ENCODE measurements at regions not wholly inside any gene's neighbourhood (a gene's known extent, or its start where the extent isn't known, plus 50 kb on each side); places are given as distances from the start of the nearest gene placed in this dataset.

GRCh38 chr15:94912760-94913159 lies 681.4 kb downstream of the MCTP2 start:
- Mint-ChIP-seq H3K9me3 (ENCODE audit: low read depth, unreplicated experiment) (peaks cover 7% of the 10 kb centered on the region), H3K4me1 (ENCODE audit: low read depth, unreplicated experiment) (no peaks in the 10 kb centered on the region), H3K27ac (ENCODE audit: unreplicated experiment) (no peak overlapping the region), H3K27me3 (ENCODE audit: unreplicated experiment) (no peaks in the 10 kb centered on the region), H3K36me3 (ENCODE audit: insufficient read depth, unreplicated experiment) (no peaks in the 10 kb centered on the region), H3K4me3 (ENCODE audit: low read depth, unreplicated experiment) (no peak overlapping the region)
- TF ChIP-seq, protein P1, sequence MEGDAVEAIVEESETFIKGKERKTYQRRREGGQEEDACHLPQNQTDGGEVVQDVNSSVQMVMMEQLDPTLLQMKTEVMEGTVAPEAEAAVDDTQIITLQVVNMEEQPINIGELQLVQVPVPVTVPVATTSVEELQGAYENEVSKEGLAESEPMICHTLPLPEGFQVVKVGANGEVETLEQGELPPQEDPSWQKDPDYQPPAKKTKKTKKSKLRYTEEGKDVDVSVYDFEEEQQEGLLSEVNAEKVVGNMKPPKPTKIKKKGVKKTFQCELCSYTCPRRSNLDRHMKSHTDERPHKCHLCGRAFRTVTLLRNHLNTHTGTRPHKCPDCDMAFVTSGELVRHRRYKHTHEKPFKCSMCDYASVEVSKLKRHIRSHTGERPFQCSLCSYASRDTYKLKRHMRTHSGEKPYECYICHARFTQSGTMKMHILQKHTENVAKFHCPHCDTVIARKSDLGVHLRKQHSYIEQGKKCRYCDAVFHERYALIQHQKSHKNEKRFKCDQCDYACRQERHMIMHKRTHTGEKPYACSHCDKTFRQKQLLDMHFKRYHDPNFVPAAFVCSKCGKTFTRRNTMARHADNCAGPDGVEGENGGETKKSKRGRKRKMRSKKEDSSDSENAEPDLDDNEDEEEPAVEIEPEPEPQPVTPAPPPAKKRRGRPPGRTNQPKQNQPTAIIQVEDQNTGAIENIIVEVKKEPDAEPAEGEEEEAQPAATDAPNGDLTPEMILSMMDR (IDR thresholded peaks at IDR 0.05; ENCODE audit: unreplicated experiment) = no peak
- no TSS peak for BruUV-seq (replicated peaks)
- CTCF ChIA-PET = no interaction called here
- intact Hi-C loops (cut with micrococcal nuclease; ENCODE audit: unreplicated experiment) = no loop called here
- no peak for DNase-seq

DNA sequence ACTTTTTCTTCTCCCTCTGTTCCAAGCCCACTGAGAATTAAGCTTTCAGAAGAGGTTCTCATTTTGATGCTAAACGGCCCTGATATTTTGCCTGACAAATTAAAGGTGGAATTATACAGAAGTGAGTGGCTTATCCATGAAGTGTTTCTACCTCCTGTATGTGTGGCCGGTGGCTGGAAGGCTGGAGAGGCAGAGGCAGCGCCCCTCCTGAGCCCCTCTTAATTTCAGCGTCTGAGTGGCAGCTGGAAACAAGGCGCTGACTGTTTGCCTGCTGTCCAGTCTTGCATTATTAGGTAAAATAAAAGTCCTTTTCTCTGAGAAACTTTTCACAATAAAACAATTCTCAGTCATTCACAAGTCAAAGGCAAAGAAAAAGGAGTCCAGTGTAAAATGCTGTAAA lies 685.7 kb downstream of the MCTP2 start:
- peaks cover 8% of the 10 kb centered on the region for H3K9me3 Mint-ChIP-seq (ENCODE audit: low read depth, unreplicated experiment)
- intact Hi-C loops (cut with micrococcal nuclease; ENCODE audit: unreplicated experiment) = no loop called here

GRCh38 chr15:94921936-94922335 lies 690.6 kb downstream of the MCTP2 start:
- Mint-ChIP-seq H3K27ac (ENCODE audit: unreplicated experiment) (no peak overlapping the region), H3K9me3 (ENCODE audit: low read depth, unreplicated experiment) (peaks cover 19% of the 10 kb centered on the region), H3K27me3 (ENCODE audit: unreplicated experiment) (no peaks in the 10 kb centered on the region), H3K4me3 (ENCODE audit: low read depth, unreplicated experiment) (no peak overlapping the region), H3K36me3 (ENCODE audit: insufficient read depth, unreplicated experiment) (no peaks in the 10 kb centered on the region), H3K4me1 (ENCODE audit: low read depth, unreplicated experiment) (no peaks in the 10 kb centered on the region)
- no peak for DNase-seq
- intact Hi-C loops (cut with micrococcal nuclease; ENCODE audit: unreplicated experiment) = no loop called here
- TF ChIP-seq, protein P1 (IDR thresholded peaks at IDR 0.05; ENCODE audit: unreplicated experiment) = no peak
- BruUV-seq (replicated peaks) = no TSS peak
- CTCF ChIA-PET = no interaction called here

More for the DNA sequence above, 685.7 kb downstream of the MCTP2 start:
- Mint-ChIP-seq H3K27me3 (ENCODE audit: unreplicated experiment) (no peaks in the 10 kb centered on the region), H3K36me3 (ENCODE audit: insufficient read depth, unreplicated experiment) (no peaks in the 10 kb centered on the region), H3K4me1 (ENCODE audit: low read depth, unreplicated experiment) (no peaks in the 10 kb centered on the region), H3K27ac (ENCODE audit: unreplicated experiment) (no peak overlapping the region), H3K4me3 (ENCODE audit: low read depth, unreplicated experiment) (no peak overlapping the region)
- BruUV-seq (replicated peaks) = no TSS peak
- CTCF ChIA-PET = no interaction called here
- DNase-seq = no peak
- TF ChIP-seq, protein P1 (IDR thresholded peaks at IDR 0.05; ENCODE audit: unreplicated experiment) = no peak

DNA sequence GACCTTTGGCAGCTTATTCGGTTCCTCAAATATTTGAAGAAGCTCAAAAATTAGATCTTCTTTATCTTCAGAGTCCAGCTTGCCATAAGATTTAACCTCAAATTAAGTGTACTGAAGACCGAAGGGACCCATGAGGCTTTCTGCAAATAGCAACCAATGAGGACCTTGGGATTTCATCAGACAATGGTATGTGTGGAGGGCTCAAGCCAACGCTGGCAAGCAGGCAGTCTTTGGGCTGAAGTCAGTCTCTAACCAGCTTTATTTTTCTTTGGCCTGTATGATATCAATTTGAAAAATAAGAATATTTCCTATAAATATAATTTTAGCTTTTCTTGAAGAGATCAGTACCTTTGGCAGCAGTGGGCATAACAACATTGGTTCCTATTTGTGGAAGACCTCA lies 692.7 kb downstream of the MCTP2 start:
- CTCF ChIA-PET = no interaction called here
- Mint-ChIP-seq H3K9me3 (ENCODE audit: low read depth, unreplicated experiment) (peaks cover 16% of the 10 kb centered on the region), H3K4me3 (ENCODE audit: low read depth, unreplicated experiment) (no peak overlapping the region), H3K27me3 (ENCODE audit: unreplicated experiment) (no peaks in the 10 kb centered on the region), H3K27ac (ENCODE audit: unreplicated experiment) (no peak overlapping the region), H3K4me1 (ENCODE audit: low read depth, unreplicated experiment) (no peaks in the 10 kb centered on the region), H3K36me3 (ENCODE audit: insufficient read depth, unreplicated experiment) (no peaks in the 10 kb centered on the region)
- TF ChIP-seq, protein P1 (IDR thresholded peaks at IDR 0.05; ENCODE audit: unreplicated experiment) = no peak
- intact Hi-C loops (cut with micrococcal nuclease; ENCODE audit: unreplicated experiment) = no loop called here
- DNase-seq = no peak
- BruUV-seq (replicated peaks) = no TSS peak

Data from Calu3 (cell line).